DND-41 (cell line): ENCODE measurements at regions not wholly inside any gene's neighbourhood (a gene's known extent, or its start where the extent isn't known, plus 50 kb on each side); places are given as distances from the start of the nearest gene placed in this dataset.
A peak's percentile ranks its signal among the peaks of the same experiment; 100 is the strongest.

Experiments used
- ATAC-seq: fragments of 200-7000 bp; cut with Tn5 transposase; 3 replicates; pipeline ENCODE4 v1.9.1; 2021; ENCODE audit warnings: low read depth; ENCODE audit not compliant: insufficient read depth
- DNase-seq: peaks from one replicate; pipeline ENCODE4 v3.0.0-alpha.2; 2020
- H2AFZ ChIP-seq: 2 replicates; pipeline ENCODE4 v1.6.0; 2012; ENCODE audit warnings: low read depth, low read length
- H3K27ac ChIP-seq: 2 replicates; pipeline ENCODE4 v1.5.1; 2012; ENCODE audit warnings: low read length, inconsistent platforms
- H3K27me3 ChIP-seq: fragments of 200-600 bp; sonication (generic); 2 replicates; pipeline ENCODE4 v1.6.0; 2012; ENCODE audit warnings: low read length, mild to moderate bottlenecking, inconsistent platforms; ENCODE audit not compliant: insufficient read depth, poor library complexity
- H3K36me3 ChIP-seq: 2 replicates; pipeline ENCODE4 v1.5.1; 2012; ENCODE audit warnings: low read length, inconsistent platforms; ENCODE audit not compliant: insufficient read depth
- H3K4me1 ChIP-seq: 2 replicates; pipeline ENCODE4 v1.5.1; 2012; ENCODE audit warnings: mild to moderate bottlenecking, low read length; ENCODE audit not compliant: insufficient read depth
- H3K4me2 ChIP-seq: 2 replicates; pipeline ENCODE4 v1.6.0; 2012; ENCODE audit warnings: mild to moderate bottlenecking, moderate library complexity, low read length, inconsistent platforms; ENCODE audit not compliant: insufficient read depth
- H3K4me3 ChIP-seq, 2 experiments: fragments of 200-600 bp in 1 of 2; shearing (Covaris generic) in 1 of 2; 2 replicates each; pipeline ENCODE4 v1.5.1; 2012 to 2016; ENCODE audit warnings: inconsistent platforms in 2 of 2, low read length in 2 of 2, mild to moderate bottlenecking in 2 of 2, low read depth in 1 of 2, moderate library complexity in 1 of 2
- H3K79me2 ChIP-seq: 2 replicates; pipeline ENCODE4 v1.6.0; 2012; ENCODE audit warnings: low read length, inconsistent platforms; ENCODE audit not compliant: insufficient read depth
- H3K9ac ChIP-seq: 2 replicates; pipeline ENCODE4 v1.6.0; 2012; ENCODE audit warnings: low read depth, mild to moderate bottlenecking, inconsistent platforms, low read length, moderate library complexity
- H3K9me3 ChIP-seq: 2 replicates; pipeline ENCODE4 v1.5.1; 2012; ENCODE audit warnings: low read length, moderate library complexity, mild to moderate bottlenecking, inconsistent platforms; ENCODE audit not compliant: insufficient read depth, severe bottlenecking
- H4K20me1 ChIP-seq: 2 replicates; pipeline ENCODE4 v1.6.0; 2012; ENCODE audit warnings: low read length; ENCODE audit not compliant: insufficient read depth
- EZH2 ChIP-seq: IDR thresholded peaks from 3 replicates; pipeline ENCODE4 v1.6.1; 2012; ENCODE audit warnings: borderline replicate concordance, low read depth, mild to moderate bottlenecking, moderate library complexity, low read length, inconsistent platforms; ENCODE audit not compliant: severe bottlenecking
- TF ChIP-seq, protein P1 (sequence below): IDR thresholded peaks from 2 replicates; pipeline ENCODE4 v1.5.1; 2012; ENCODE audit warnings: borderline replicate concordance, low read length, moderate library complexity, mild to moderate bottlenecking; ENCODE audit not compliant: poor library complexity, severe bottlenecking; ENCODE audit errors: extremely low read depth

DNA sequence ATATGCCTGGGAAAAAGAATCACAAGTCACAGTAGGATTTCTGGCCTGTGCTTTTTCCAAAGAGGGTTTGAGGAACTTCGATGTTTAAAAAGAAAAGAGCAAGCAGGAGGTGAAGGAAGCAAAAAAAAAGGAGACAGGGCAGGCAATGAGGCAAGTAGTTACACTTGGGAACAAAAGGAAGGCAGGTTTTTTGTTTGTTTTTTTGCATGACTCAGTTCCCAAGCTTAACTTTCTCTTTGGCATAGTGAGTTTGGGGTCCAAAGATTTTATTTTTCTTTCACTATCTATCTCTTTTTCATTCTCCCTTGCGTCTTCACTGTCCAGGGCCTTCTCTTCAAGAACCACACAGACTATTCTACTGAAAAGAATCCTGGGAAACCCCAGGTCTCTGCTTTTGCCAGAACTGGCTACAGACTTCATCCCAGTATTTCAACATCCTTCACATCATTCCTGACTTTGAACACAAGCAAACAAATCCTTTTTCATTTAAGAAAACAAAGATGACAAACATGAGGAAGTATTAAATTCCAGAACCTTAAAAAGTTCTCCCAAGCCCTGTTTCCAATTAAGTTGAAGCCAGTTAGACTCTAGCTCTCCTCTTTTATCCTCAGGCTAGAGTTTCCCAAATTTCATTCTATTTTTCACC, 210.7 kb upstream of the RND3 start:
- Histone ChIP-seq H3K27me3 (no peaks in the 10 kb centered on the region), H3K9ac (no peak overlapping the region), H3K4me3 (no peak overlapping the region), H3K9me3 (no peaks in the 10 kb centered on the region), H3K36me3 (no peaks in the 10 kb centered on the region), H3K79me2 (no peaks in the 10 kb centered on the region), H3K27ac (no peak overlapping the region), H2AFZ (peak overlapping the region; percentile 45; the same call in 1 of the 2 replicates), H3K4me1 (no peaks in the 10 kb centered on the region), H4K20me1 (no peaks in the 10 kb centered on the region), H3K4me2 (no peak overlapping the region)
- DNase-seq (no peak), ATAC-seq (no peak)
- TF ChIP-seq, protein P1, sequence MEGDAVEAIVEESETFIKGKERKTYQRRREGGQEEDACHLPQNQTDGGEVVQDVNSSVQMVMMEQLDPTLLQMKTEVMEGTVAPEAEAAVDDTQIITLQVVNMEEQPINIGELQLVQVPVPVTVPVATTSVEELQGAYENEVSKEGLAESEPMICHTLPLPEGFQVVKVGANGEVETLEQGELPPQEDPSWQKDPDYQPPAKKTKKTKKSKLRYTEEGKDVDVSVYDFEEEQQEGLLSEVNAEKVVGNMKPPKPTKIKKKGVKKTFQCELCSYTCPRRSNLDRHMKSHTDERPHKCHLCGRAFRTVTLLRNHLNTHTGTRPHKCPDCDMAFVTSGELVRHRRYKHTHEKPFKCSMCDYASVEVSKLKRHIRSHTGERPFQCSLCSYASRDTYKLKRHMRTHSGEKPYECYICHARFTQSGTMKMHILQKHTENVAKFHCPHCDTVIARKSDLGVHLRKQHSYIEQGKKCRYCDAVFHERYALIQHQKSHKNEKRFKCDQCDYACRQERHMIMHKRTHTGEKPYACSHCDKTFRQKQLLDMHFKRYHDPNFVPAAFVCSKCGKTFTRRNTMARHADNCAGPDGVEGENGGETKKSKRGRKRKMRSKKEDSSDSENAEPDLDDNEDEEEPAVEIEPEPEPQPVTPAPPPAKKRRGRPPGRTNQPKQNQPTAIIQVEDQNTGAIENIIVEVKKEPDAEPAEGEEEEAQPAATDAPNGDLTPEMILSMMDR = no peak
- TF ChIP-seq EZH2 = no peak

DNA sequence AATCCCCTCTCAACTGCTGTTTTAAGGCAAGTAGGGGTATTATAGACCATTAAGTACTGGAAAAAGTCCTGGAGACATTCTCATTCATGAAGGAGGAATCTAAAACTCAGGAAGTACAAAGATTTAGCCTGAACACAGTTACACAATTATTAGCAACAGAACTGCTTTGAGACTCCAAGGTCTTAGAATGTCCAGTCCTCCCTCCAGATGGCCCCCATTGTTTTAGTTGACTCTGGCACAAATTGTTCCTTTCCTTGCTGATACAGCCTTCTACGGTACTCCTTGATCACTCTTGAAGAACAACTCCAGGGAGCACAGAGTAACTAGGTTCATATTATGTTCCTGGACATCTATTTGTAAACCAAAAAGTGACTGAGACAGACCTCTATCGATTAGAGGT, 210.1 kb upstream of the RND3 start:
- H3K4me2 ChIP-seq = no peak overlapping the region

DNA sequence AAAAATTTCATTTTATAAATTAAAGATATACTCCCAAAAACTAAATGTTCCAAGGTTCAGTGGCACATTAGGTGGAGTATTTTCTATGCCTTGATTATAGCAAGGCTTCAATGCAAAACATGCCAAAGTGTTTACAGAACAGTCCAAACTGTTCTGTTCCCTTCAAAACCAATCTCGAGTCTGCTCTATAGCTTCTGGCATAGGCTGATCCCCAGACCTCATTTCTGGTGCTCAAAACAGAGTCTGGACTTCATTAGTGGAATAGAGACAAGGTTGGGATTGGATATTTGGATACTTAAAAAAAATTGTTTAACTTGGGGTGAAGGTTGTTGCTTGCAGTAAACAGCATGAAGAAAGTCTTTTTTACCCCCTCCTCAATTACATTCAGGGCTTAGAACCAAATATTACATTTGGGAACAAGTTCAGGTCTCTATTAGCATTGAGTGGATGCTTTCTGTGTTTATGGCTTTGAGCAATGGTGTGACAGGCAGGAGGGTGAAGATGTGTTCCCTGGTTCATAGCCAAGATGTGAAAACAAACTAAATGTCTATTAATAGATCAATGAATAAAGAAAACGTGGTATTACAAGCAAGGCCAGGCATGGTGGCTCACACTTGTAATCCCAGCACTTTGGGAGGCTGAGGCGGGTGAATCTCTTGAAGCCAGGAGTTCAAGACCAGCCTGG, 208.1 kb upstream of the RND3 start:
- no peak for DNase-seq
- H3K79me2 ChIP-seq = no peaks in the 10 kb centered on the region
- H3K9ac ChIP-seq = no peak overlapping the region
- no peaks in the 10 kb centered on the region for H3K27me3 ChIP-seq
- ATAC-seq = no peak
- H3K27ac ChIP-seq = no peak overlapping the region
- no peaks in the 10 kb centered on the region for H3K36me3 ChIP-seq
- H3K9me3 ChIP-seq = no peaks in the 10 kb centered on the region
- no peak overlapping the region for H3K4me3 ChIP-seq
- no peaks in the 10 kb centered on the region for H4K20me1 ChIP-seq
- TF ChIP-seq, protein P1 = no peak
- TF ChIP-seq EZH2 = no peak
- no peak overlapping the region for H2AFZ ChIP-seq
- no peaks in the 10 kb centered on the region for H3K4me1 ChIP-seq
- H3K4me2 ChIP-seq = no peak overlapping the region

More for the DNA sequence above, 210.1 kb upstream of the RND3 start:
- no peak overlapping the region for H3K27ac ChIP-seq
- H3K4me3 ChIP-seq = no peak overlapping the region
- H3K9me3 ChIP-seq = no peaks in the 10 kb centered on the region
- TF ChIP-seq, protein P1 = no peak
- TF ChIP-seq EZH2 = no peak
- H3K27me3 ChIP-seq = no peaks in the 10 kb centered on the region
- no peak overlapping the region for H2AFZ ChIP-seq
- H3K36me3 ChIP-seq = no peaks in the 10 kb centered on the region
- DNase-seq (no peak), ATAC-seq (no peak)
- no peaks in the 10 kb centered on the region for H3K4me1 ChIP-seq
- no peak overlapping the region for H3K9ac ChIP-seq
- H3K79me2 ChIP-seq = no peaks in the 10 kb centered on the region
- no peaks in the 10 kb centered on the region for H4K20me1 ChIP-seq
